Fibroblast of villous mesenchyme (primary cell): ENCODE measurements at regions not wholly inside any gene's neighbourhood (a gene's known extent, or its start where the extent isn't known, plus 50 kb on each side); places are given as distances from the start of the nearest gene placed in this dataset.

Experiments used
- DNase-seq: peaks from one replicate; pipeline ENCODE4 v3.0.0-alpha.2; 2010; ENCODE audit warnings: low read depth
- H3K4me3 ChIP-seq: 2 replicates; pipeline ENCODE4 v1.5.1; 2011; ENCODE audit warnings: low read depth, mild to moderate bottlenecking, low read length
- TF ChIP-seq, protein P1 (sequence below): IDR thresholded peaks from 2 replicates; pipeline ENCODE4 v1.5.1; 2012; ENCODE audit warnings: low read depth, mild to moderate bottlenecking, low read length; ENCODE audit not compliant: insufficient read depth

DNA sequence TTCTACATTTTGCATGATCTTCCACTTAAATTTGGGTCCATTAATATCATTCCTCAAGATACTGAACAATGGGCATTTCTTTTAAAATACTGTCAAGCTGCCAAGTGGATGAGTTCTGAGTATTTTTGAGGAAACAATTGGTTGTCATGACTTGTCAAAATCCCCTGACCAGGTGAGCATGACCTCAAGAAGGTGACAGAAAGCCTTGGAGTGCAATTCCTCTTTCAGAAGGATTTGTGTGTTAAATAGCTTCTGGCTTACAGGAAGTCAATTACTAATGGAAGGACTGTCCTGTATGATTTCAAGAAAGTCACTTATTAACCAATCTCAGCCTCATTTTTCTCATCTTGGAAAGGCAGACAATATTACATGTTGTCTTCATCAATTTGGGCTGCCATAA lies 460.6 kb downstream of the TSN start:
- no peak overlapping the region for H3K4me3 ChIP-seq
- no peak for DNase-seq
- TF ChIP-seq, protein P1, sequence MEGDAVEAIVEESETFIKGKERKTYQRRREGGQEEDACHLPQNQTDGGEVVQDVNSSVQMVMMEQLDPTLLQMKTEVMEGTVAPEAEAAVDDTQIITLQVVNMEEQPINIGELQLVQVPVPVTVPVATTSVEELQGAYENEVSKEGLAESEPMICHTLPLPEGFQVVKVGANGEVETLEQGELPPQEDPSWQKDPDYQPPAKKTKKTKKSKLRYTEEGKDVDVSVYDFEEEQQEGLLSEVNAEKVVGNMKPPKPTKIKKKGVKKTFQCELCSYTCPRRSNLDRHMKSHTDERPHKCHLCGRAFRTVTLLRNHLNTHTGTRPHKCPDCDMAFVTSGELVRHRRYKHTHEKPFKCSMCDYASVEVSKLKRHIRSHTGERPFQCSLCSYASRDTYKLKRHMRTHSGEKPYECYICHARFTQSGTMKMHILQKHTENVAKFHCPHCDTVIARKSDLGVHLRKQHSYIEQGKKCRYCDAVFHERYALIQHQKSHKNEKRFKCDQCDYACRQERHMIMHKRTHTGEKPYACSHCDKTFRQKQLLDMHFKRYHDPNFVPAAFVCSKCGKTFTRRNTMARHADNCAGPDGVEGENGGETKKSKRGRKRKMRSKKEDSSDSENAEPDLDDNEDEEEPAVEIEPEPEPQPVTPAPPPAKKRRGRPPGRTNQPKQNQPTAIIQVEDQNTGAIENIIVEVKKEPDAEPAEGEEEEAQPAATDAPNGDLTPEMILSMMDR: no peak

DNA sequence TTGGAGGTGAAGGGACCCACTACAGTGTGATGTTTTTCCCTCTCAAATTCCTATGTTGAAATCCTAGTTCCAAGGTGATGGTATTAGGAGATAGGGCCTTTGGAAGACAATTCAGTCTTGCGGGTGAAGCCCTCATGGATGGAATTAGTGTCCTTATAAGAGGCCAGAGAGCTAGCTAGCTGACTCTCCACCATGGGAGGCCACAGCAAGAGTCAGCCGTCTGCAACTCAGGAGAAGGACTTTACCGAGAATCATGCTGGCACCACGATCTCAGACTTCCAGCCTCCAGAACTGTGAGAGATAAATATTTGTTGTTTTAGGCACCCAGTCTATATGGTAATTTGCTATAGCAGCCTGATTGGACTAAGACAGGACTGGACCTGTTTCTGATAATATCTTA lies 461.4 kb downstream of the TSN start:
- no peak for DNase-seq
- TF ChIP-seq, protein P1: no peak
- H3K4me3 ChIP-seq: no peak overlapping the region

- TF ChIP-seq, protein P1: no peak
- no peak for DNase-seq
- no peak overlapping the region for H3K4me3 ChIP-seq
Observed at GRCh38 chr2:122218596-122218995, 463.1 kb downstream of the TSN start.

DNA sequence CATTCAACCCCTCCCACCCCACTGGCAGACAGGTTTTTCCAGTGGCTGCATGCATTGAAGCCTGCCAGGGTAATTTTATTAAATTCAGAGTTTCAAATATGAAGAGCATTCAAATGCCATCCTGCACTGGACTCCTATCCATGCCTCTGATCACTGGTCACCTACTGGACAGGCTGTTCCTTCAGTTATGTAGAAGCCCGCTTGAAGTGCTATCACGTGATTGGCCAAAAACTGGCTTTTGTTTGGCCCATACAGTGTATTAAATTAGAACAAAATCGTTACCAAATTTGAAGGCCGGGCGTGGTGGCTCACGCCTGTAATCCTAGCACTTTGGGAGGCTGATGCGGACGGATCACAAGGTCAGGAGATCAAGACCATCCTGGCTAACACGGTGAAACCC lies 464.1 kb downstream of the TSN start:
- no peak for DNase-seq
- H3K4me3 ChIP-seq: no peak overlapping the region
- TF ChIP-seq, protein P1: no peak

- no peak overlapping the region for H3K4me3 ChIP-seq
- TF ChIP-seq, protein P1: no peak
- no peak for DNase-seq
Observed at GRCh38 chr2:122221665-122222064, 466.2 kb downstream of the TSN start.

DNA sequence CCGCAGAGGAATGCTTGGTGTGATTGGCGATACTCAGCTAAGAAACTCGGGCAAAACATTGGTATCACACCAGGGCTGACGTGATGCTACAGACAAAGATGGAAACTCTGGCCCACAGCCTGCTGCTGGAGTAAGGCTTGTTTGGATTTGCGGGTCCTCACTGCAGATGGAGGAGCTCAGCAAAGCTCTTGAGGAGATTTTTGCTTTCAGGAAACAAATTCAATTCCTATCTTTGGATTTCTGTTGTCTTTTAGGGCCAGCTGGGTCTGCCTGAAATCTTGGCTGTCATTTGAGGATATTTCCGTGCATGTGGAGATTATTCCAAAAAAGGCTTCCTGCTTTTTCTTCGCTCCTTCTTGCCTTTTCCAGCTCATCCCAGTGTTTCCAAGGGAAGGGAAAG lies 475.8 kb downstream of the TSN start:
- H3K4me3 ChIP-seq: no peak overlapping the region
- TF ChIP-seq, protein P1: no peak
- DNase-seq: no peak

GRCh38 chr2:122233372-122233771 lies 477.9 kb downstream of the TSN start:
- H3K4me3 ChIP-seq: no peak overlapping the region
- no peak for DNase-seq
- TF ChIP-seq, protein P1: no peak
